H1 (cell line): ENCODE measurements at regions not wholly inside any gene's neighbourhood (a gene's known extent, or its start where the extent isn't known, plus 50 kb on each side); places are given as distances from the start of the nearest gene placed in this dataset.

Experiments
- CTCF ChIA-PET: fragments of 300-600 bp; sonication (Branson Sonifier 250); formaldehyde crosslinking; loops from one replicate; lab custom pipeline; 2021; ENCODE audit not compliant: partially characterized antibody; lab: Charles Lee
- POLR2A ChIA-PET: fragments of 300-600 bp; sonication (Branson Sonifier 250); formaldehyde crosslinking; loops from one replicate; lab custom pipeline; 2021; ENCODE audit warnings: inconsistent platforms; ENCODE audit not compliant: partially characterized antibody; lab: Charles Lee
- DNase-seq, 2 experiments: peaks; one replicate each; pipeline versions ENCODE4 v3.0.0 to v3.0.0-alpha.2; 2010 to 2022; ENCODE audit warnings: low spot score in 2 of 2, low read depth in 1 of 2, mixed read lengths in 1 of 2
- FAIRE-seq: peaks from 2 replicates; lab custom pipeline; 2011; peaks lifted over from hg19 to GRCh38; lab: Jason Lieb, UNC
- H2AFZ ChIP-seq: 2 replicates; pipeline ENCODE4 v1.8.1; 2012; ENCODE audit warnings: low read length, inconsistent platforms
- H2AK5ac ChIP-seq: 2 replicates; pipeline ENCODE4 v1.6.1; 2013; ENCODE audit warnings: low read depth, low read length
- H2BK120ac ChIP-seq: replicated peaks from 2 replicates; pipeline ENCODE3; 2013; ENCODE audit warnings: low read depth, low read length, inconsistent platforms
- H2BK12ac ChIP-seq: 2 replicates; pipeline ENCODE4 v1.6.1; 2013; ENCODE audit warnings: low read depth, low read length
- H2BK15ac ChIP-seq: 2 replicates; pipeline ENCODE4 v1.6.1; 2013; ENCODE audit warnings: low read length
- H2BK20ac ChIP-seq: 2 replicates; pipeline ENCODE4 v1.6.1; 2013; ENCODE audit warnings: low read length
- H2BK5ac ChIP-seq: 2 replicates; pipeline ENCODE4 v1.6.1; 2013; ENCODE audit warnings: low read depth, low read length
- H3K14ac ChIP-seq: 2 replicates; pipeline ENCODE4 v1.6.1; 2013; ENCODE audit warnings: inconsistent platforms; ENCODE audit not compliant: insufficient read length
- H3K18ac ChIP-seq: 2 replicates; pipeline ENCODE4 v1.6.1; 2013; ENCODE audit warnings: low read length; ENCODE audit errors: extremely low read depth
- H3K23ac ChIP-seq: 2 replicates; pipeline ENCODE4 v1.6.1; 2013; ENCODE audit warnings: inconsistent platforms; ENCODE audit not compliant: insufficient read length
- H3K23me2 ChIP-seq: 2 replicates; pipeline ENCODE4 v1.6.1; 2013; ENCODE audit warnings: low read depth, low read length
- H3K27ac ChIP-seq: 2 replicates; pipeline ENCODE4 v1.6.1; 2011; ENCODE audit warnings: low read depth, low read length, inconsistent platforms
- H3K27me3 ChIP-seq, 4 experiments: replicated peaks in 1 of 4; 1 replicate in 1 of 4; 2 replicates in 3 of 4; pipeline versions ENCODE4 v1.6.1 to v1.8.1; 2011 to 2013; ENCODE audit warnings: low read length in 3 of 4, mild to moderate bottlenecking in 3 of 4, inconsistent platforms in 2 of 4, mixed read lengths in 2 of 4, moderate library complexity in 1 of 4; ENCODE audit not compliant: control insufficient read depth in 3 of 4, insufficient read depth in 3 of 4; ENCODE audit errors: extremely low read depth in 1 of 4
- H3K36me3 ChIP-seq, 4 experiments: 2 replicates each; pipeline versions ENCODE4 v1.6.1 to v1.8.1; 2011 to 2013; ENCODE audit warnings: mild to moderate bottlenecking in 4 of 4, low read length in 3 of 4, moderate library complexity in 2 of 4, control low read depth in 1 of 4, inconsistent platforms in 1 of 4; ENCODE audit not compliant: insufficient read depth in 4 of 4, control insufficient read depth in 2 of 4
- H3K4ac ChIP-seq: replicated peaks from 2 replicates; pipeline ENCODE3; 2013; ENCODE audit warnings: low read length, low read depth, mixed read lengths, inconsistent platforms; ENCODE audit not compliant: insufficient read length
- H3K4me1 ChIP-seq, 4 experiments: replicated peaks in 1 of 4; 1 replicate in 1 of 4; 2 replicates in 3 of 4; pipeline versions ENCODE4 v1.6.1 to v1.8.1; 2011 to 2013; ENCODE audit warnings: low read length in 3 of 4, inconsistent platforms in 2 of 4, mixed read lengths in 1 of 4; ENCODE audit not compliant: insufficient read depth in 4 of 4, control insufficient read depth in 3 of 4
- H3K4me2 ChIP-seq, 2 experiments: 2 replicates each; pipeline versions ENCODE4 v1.6.1 to v1.8.1; 2011 to 2013; ENCODE audit warnings: low read depth in 2 of 2, low read length in 2 of 2, control low read depth in 1 of 2, inconsistent platforms in 1 of 2, mild to moderate bottlenecking in 1 of 2; ENCODE audit not compliant: insufficient read depth in 1 of 2
- H3K4me3 ChIP-seq, 4 experiments: fragments of 200-600, 300-600 bp in 1 of 4; sonication (generic), shearing (Covaris generic), sonication (Bioruptor Twin) in 1 of 4; 2 replicates each; pipeline versions ENCODE4 v1.5.1 to v1.8.1; 2011 to 2016; ENCODE audit warnings: low read length in 4 of 4, low read depth in 3 of 4, control low read depth in 2 of 4, inconsistent platforms in 2 of 4, mild to moderate bottlenecking in 2 of 4, mixed read lengths in 1 of 4, moderate library complexity in 1 of 4; ENCODE audit not compliant: insufficient read depth in 2 of 4; ENCODE audit errors: extremely low read depth in 1 of 4
- H3K56ac ChIP-seq: replicated peaks from 2 replicates; pipeline ENCODE3; 2013; ENCODE audit warnings: low read depth, mild to moderate bottlenecking, mixed read lengths, low read length, inconsistent platforms; ENCODE audit not compliant: insufficient read length
- H3K79me1 ChIP-seq: 2 replicates; pipeline ENCODE4 v1.6.1; 2013; ENCODE audit warnings: low read depth, low read length, control low read depth
- H3K79me2 ChIP-seq, 2 experiments: 2 replicates each; pipeline versions ENCODE4 v1.6.1 to v1.8.1; 2012 to 2013; ENCODE audit warnings: low read length in 2 of 2, mild to moderate bottlenecking in 2 of 2, inconsistent platforms in 1 of 2; ENCODE audit not compliant: insufficient read depth in 2 of 2, control insufficient read depth in 1 of 2
- H3K9ac ChIP-seq, 4 experiments: replicated peaks in 1 of 4; 1 replicate in 1 of 4; 2 replicates in 3 of 4; pipeline versions ENCODE4 v1.6.1 to v1.8.1; 2011 to 2013; ENCODE audit warnings: low read depth in 3 of 4, low read length in 3 of 4, control low read depth in 2 of 4, mild to moderate bottlenecking in 2 of 4, moderate library complexity in 2 of 4, inconsistent platforms in 1 of 4; ENCODE audit errors: extremely low read depth in 1 of 4
- H3K9me3 ChIP-seq, 2 experiments: 2 replicates each; pipeline versions ENCODE4 v1.6.1 to v1.8.1; 2012 to 2013; ENCODE audit warnings: mild to moderate bottlenecking in 2 of 2, moderate library complexity in 2 of 2, control low read depth in 1 of 2, inconsistent platforms in 1 of 2, low read depth in 1 of 2, low read length in 1 of 2, mixed read lengths in 1 of 2; ENCODE audit not compliant: insufficient read depth in 2 of 2
- H4K20me1 ChIP-seq, 2 experiments: replicated peaks in 1 of 2; 2 replicates each; pipeline versions ENCODE3 to v1.8.1; 2011 to 2013; ENCODE audit warnings: inconsistent platforms in 2 of 2, low read length in 2 of 2, mild to moderate bottlenecking in 1 of 2; ENCODE audit not compliant: insufficient read depth in 2 of 2, control insufficient read depth in 1 of 2
- H4K5ac ChIP-seq: 2 replicates; pipeline ENCODE4 v1.6.1; 2013; ENCODE audit warnings: low read length, low read depth, mixed read lengths, inconsistent platforms; ENCODE audit not compliant: insufficient read length
- H4K8ac ChIP-seq: 2 replicates; pipeline ENCODE4 v1.8.0; 2013; ENCODE audit warnings: mild to moderate bottlenecking, moderate library complexity, low read length, inconsistent platforms; ENCODE audit not compliant: insufficient read depth; ENCODE audit errors: extremely low read depth
- H4K91ac ChIP-seq: replicated peaks from 2 replicates; pipeline ENCODE3; 2013; ENCODE audit warnings: low read length, mixed read lengths, inconsistent platforms; ENCODE audit not compliant: insufficient read length
- TAF1 ChIP-seq: IDR thresholded peaks from 2 replicates; pipeline ENCODE4 v1.6.1; 2011; ENCODE audit warnings: mild to moderate bottlenecking, low read depth, low read length
- TCF12 ChIP-seq: IDR thresholded peaks from 2 replicates; pipeline ENCODE4 v1.6.1; 2011; ENCODE audit warnings: low read depth, mild to moderate bottlenecking, low read length
- WGBS, 2 experiments: shearing (Covaris generic) in 1 of 2; methylation state at CpG; one replicate each; pipeline versions ENCODE4 v1.1.6 to v1.1.7; 2013 to 2015; ENCODE audit warnings: low lambda C conversion rate in 2 of 2, mixed read lengths in 2 of 2, inconsistent platforms in 1 of 2, low coverage in 1 of 2, missing lambda C conversion rate in 1 of 2; ENCODE audit not compliant: insufficient replicate concordance in 2 of 2, insufficient coverage in 1 of 2, insufficient read length in 1 of 2; ENCODE audit errors: extremely low coverage in 1 of 2, missing lambda C conversion rate in 1 of 2; 5-methylcytosine and 5-hydroxymethylcytosine counted together
- TF ChIP-seq, protein P1 (sequence below): IDR thresholded peaks from 2 replicates; pipeline ENCODE4 v1.6.1; 2012; ENCODE audit warnings: inconsistent platforms

DNA sequence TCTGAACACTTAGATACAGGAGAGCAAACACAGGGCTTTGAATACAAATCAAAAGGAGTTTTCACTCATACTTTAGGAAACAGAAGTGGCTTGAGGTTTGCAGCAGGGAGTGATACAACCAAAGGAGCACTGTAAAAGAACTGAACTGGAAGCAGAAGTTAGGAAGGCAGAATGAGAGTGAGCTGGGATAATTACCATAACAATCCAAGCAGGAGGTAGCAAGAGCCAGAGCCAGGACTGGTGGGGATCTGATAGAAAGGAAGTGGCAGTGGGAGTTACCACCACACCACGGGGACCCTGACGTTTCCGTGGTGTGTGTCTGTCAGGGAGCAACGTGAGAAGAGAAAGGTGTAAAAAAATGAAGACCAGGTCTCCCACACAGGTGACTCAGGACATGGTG lies 81.3 kb upstream of the EPB41L3 start:
- H3K27me3 ChIP-seq: peaks cover 21 to 44% (median 40%) of the 10 kb centered on the region in 4 experiments
- H3K4ac ChIP-seq: no peak overlapping the region
- peaks cover 8 to 14% (median 10%) of the 10 kb centered on the region in 4 experiments; a peak in 6 of 7 replicates for H3K4me1 ChIP-seq
- peaks cover 21% of the 10 kb centered on the region; the same call in 1 of the 2 replicates for H3K23me2 ChIP-seq
- no peak overlapping the region for H2BK15ac ChIP-seq
- DNase-seq: no peak
- H3K4me2 ChIP-seq: peak overlapping the region; percentile 56 to 69
- WGBS, 2 experiments: 0% methylated on average over 4 of the region's 4 CpGs; no CpG with 5 or more reads in 1 of the 2 experiments
- no peak overlapping the region for H4K91ac ChIP-seq
- POLR2A ChIA-PET: no interaction called here
- H3K14ac ChIP-seq: no peak overlapping the region
- H3K56ac ChIP-seq: no peak overlapping the region
- H3K23ac ChIP-seq: no peak overlapping the region
- no peak overlapping the region for H2BK20ac ChIP-seq
- peak overlapping the region; percentile 83 for H3K18ac ChIP-seq
- CTCF ChIA-PET: interaction anchor here (1.8 kb wide), 1 partner anchor 47 kb away, joined by 5 read pairs; no protein-coding TSS in a partner anchor
- H2BK120ac ChIP-seq: no peak overlapping the region
- no peak overlapping the region for H4K8ac ChIP-seq
- no peaks in the 10 kb centered on the region for H3K36me3 ChIP-seq
- TF ChIP-seq, protein P1, sequence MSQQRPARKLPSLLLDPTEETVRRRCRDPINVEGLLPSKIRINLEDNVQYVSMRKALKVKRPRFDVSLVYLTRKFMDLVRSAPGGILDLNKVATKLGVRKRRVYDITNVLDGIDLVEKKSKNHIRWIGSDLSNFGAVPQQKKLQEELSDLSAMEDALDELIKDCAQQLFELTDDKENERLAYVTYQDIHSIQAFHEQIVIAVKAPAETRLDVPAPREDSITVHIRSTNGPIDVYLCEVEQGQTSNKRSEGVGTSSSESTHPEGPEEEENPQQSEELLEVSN: no peak
- TF ChIP-seq TCF12 (no peak), TAF1 (0 out of 2 replicates have a peak, but pooled peaks have one; percentile 21)
- H2AFZ ChIP-seq: no peak overlapping the region; the same call in 1 of the 2 replicates
- H2BK5ac ChIP-seq: no peak overlapping the region
- H4K5ac ChIP-seq: no peak overlapping the region
- peak overlapping the region in 2 of 4 experiments; percentile 7 to 44; a peak in 4 of 8 replicates for H3K4me3 ChIP-seq
- no peaks in the 10 kb centered on the region for H3K9me3 ChIP-seq
- H4K20me1 ChIP-seq: peaks cover 0 to 3% of the 10 kb centered on the region in 2 experiments
- no peaks in the 10 kb centered on the region for H3K79me1 ChIP-seq
- H3K27ac ChIP-seq: no peak overlapping the region
- peak; percentile 92 for FAIRE-seq
- no peaks in the 10 kb centered on the region; a peak in 1 of 4 replicates for H3K79me2 ChIP-seq
- H2AK5ac ChIP-seq: no peak overlapping the region
- H2BK12ac ChIP-seq: no peak overlapping the region
- H3K9ac ChIP-seq: no peak overlapping the region
